CD8-positive, alpha-beta memory T cell (primary cell): ENCODE measurements at regions not wholly inside any gene's neighbourhood (a gene's known extent, or its start where the extent isn't known, plus 50 kb on each side); places are given as distances from the start of the nearest gene placed in this dataset.

Experiments
- CTCF ChIA-PET: fragments of 350-600 bp; sonication (Branson Sonifier 250); formaldehyde crosslinking; loops from one replicate; lab custom pipeline; 2021; ENCODE audit warnings: antibody characterized with exemption; lab: Charles Lee
- POLR2A ChIA-PET: fragments of 350-600 bp; sonication (Branson Sonifier 250); formaldehyde crosslinking; loops from one replicate; lab custom pipeline; 2021; ENCODE audit warnings: antibody characterized with exemption; lab: Charles Lee
- DNase-seq, 5 donors: peaks; one replicate each; pipeline versions ENCODE4 v3.0.0 to v3.0.0-alpha.2; 2020 to 2022; ENCODE audit warnings: mixed read lengths in 1 of 5
- H3K27ac ChIP-seq: one replicate; pipeline ENCODE4 v1.7.0; 2013; ENCODE audit warnings: low read depth, mild to moderate bottlenecking, low read length, moderate library complexity
- H3K27me3 ChIP-seq: 2 replicates; pipeline ENCODE4 v1.7.0; 2013; ENCODE audit warnings: low read length, mild to moderate bottlenecking; ENCODE audit not compliant: insufficient read depth, poor library complexity, severe bottlenecking
- H3K36me3 ChIP-seq: 2 replicates; pipeline ENCODE4 v1.7.0; 2013; ENCODE audit warnings: mild to moderate bottlenecking, low read length, moderate library complexity; ENCODE audit not compliant: insufficient read depth
- H3K4me1 ChIP-seq: 2 replicates; pipeline ENCODE4 v1.7.0; 2013; ENCODE audit warnings: mild to moderate bottlenecking, low read length, moderate library complexity; ENCODE audit not compliant: insufficient read depth
- H3K4me3 ChIP-seq: 2 replicates; pipeline ENCODE4 v1.7.0; 2013; ENCODE audit warnings: mild to moderate bottlenecking, low read length
- H3K9me3 ChIP-seq: 2 replicates; pipeline ENCODE4 v1.7.0; 2013; ENCODE audit warnings: mild to moderate bottlenecking, low read length
- H3K27ac Mint-ChIP-seq, 8 donors: one replicate each; pipeline ENCODE4 v1.8.0; 2020 to 2021; ENCODE audit warnings: mixed read lengths in 8 of 8, mild to moderate bottlenecking in 6 of 8, inconsistent platforms in 3 of 8, moderate library complexity in 3 of 8
- H3K27me3 Mint-ChIP-seq, 2 donors: one replicate each; pipeline ENCODE4 v1.8.0; 2020 to 2021; ENCODE audit warnings: mixed read lengths in 2 of 2, mild to moderate bottlenecking in 1 of 2, moderate library complexity in 1 of 2
- H3K36me3 Mint-ChIP-seq, 3 donors: one replicate each; pipeline ENCODE4 v1.8.0; 2020 to 2021; ENCODE audit warnings: mixed read lengths in 3 of 3, inconsistent platforms in 1 of 3, mild to moderate bottlenecking in 1 of 3
- H3K4me1 Mint-ChIP-seq, 3 donors: one replicate each; pipeline ENCODE4 v1.8.0; 2020 to 2021; ENCODE audit warnings: mixed read lengths in 3 of 3, inconsistent platforms in 1 of 3, mild to moderate bottlenecking in 1 of 3
- H3K4me3 Mint-ChIP-seq, 7 donors: one replicate each; pipeline ENCODE4 v1.8.0; 2020 to 2021; ENCODE audit warnings: mixed read lengths in 7 of 7, mild to moderate bottlenecking in 6 of 7, moderate library complexity in 4 of 7, inconsistent platforms in 2 of 7
- H3K9me3 Mint-ChIP-seq, 5 donors: one replicate each; pipeline ENCODE4 v1.8.0; 2020 to 2022; ENCODE audit warnings: mixed read lengths in 5 of 5, mild to moderate bottlenecking in 3 of 5, moderate library complexity in 2 of 5, inconsistent platforms in 1 of 5

DNA sequence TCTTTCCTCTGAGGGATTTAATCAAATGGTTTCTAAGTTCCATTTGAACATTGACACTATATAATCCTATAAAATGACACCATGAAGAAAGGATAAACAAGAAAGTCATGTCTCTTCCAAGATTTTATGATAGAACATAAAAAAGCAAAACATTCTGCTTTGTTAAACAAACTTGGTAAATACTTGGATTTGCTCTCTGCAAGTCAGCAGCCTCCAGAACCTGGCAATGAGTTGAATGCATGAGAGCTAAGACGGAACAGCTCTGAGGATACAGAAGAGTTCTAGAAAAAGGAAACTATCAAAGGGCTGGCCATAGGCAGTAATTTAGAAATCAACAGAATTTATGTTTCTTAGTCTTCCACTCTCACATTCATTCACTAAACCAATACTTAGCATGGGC is 656.0 kb upstream of the ID4 start:
- H3K27ac ChIP-seq = no peak overlapping the region
- Mint-ChIP-seq H3K36me3 (no peaks in the 10 kb centered on the region), H3K27me3 (no peaks in the 10 kb centered on the region), H3K27ac (no peak overlapping the region), H3K4me3 (no peak overlapping the region), H3K4me1 (no peaks in the 10 kb centered on the region), H3K9me3 (peaks cover 8 to 28% (median 20%) of the 10 kb centered on the region in 5 donors)
- no peaks in the 10 kb centered on the region for H3K27me3 ChIP-seq
- POLR2A ChIA-PET = no interaction called here
- CTCF ChIA-PET = no interaction called here
- H3K4me1 ChIP-seq = no peaks in the 10 kb centered on the region
- H3K4me3 ChIP-seq = no peak overlapping the region
- DNase-seq = no peak
- no peaks in the 10 kb centered on the region for H3K9me3 ChIP-seq
- no peaks in the 10 kb centered on the region for H3K36me3 ChIP-seq

DNA sequence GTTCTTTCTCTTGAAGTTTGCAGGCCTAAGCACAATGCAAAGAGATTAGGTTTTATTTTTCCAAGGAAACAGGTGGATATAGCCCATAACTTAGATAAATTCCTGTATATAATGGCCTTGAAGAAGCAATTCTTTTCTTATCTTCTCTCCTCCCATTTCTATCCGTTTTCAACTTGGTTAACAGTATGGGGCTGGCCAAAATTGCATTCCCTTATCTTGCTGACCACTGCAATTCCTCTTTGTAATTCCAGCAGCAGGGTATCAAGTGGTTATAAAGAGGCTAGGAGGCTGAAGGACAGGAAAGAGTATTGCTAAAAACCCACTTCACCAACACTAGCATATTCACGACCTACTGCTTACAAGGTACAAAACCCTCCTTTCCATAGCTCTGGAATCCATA is 643.5 kb upstream of the ID4 start:
- Mint-ChIP-seq H3K27ac (no peak overlapping the region), H3K4me3 (no peak overlapping the region), H3K36me3 (no peaks in the 10 kb centered on the region), H3K27me3 (no peaks in the 10 kb centered on the region), H3K4me1 (no peaks in the 10 kb centered on the region), H3K9me3 (peaks cover 1 to 15% (median 9%) of the 10 kb centered on the region in 5 donors)
- H3K27ac ChIP-seq = no peak overlapping the region
- no peaks in the 10 kb centered on the region for H3K9me3 ChIP-seq
- H3K36me3 ChIP-seq = no peaks in the 10 kb centered on the region
- H3K27me3 ChIP-seq = no peaks in the 10 kb centered on the region
- no peak for DNase-seq
- H3K4me3 ChIP-seq = no peak overlapping the region
- POLR2A ChIA-PET = no interaction called here
- CTCF ChIA-PET = no interaction called here
- H3K4me1 ChIP-seq = no peaks in the 10 kb centered on the region

DNA sequence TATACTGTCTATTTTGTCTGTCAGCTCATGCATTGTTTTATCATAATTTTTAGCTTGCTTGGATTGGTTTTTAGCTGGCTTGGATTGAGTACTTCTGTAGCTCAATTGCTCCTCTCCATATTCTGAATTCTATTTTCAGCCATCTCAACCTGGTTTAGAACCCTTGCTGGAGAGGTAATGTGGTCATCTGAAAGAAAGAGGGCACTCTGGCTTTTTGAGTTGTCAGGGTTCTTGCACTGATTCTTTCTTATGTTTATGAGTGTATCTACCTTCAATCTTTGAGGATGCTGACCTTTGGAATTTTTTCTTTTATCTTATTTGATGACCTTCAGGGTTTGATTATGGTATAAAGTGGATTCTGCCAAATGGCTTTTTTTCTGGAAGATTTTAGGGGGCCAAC is 632.7 kb upstream of the ID4 start:
- no peak overlapping the region for H3K4me3 ChIP-seq
- Mint-ChIP-seq H3K9me3 (peaks cover 2 to 27% (median 10%) of the 10 kb centered on the region in 5 donors), H3K36me3 (no peaks in the 10 kb centered on the region), H3K4me3 (no peak overlapping the region), H3K4me1 (no peaks in the 10 kb centered on the region), H3K27ac (no peak overlapping the region), H3K27me3 (no peaks in the 10 kb centered on the region)
- H3K9me3 ChIP-seq = no peaks in the 10 kb centered on the region
- no peak overlapping the region for H3K27ac ChIP-seq
- POLR2A ChIA-PET = no interaction called here
- H3K27me3 ChIP-seq = no peaks in the 10 kb centered on the region
- no peaks in the 10 kb centered on the region for H3K4me1 ChIP-seq
- CTCF ChIA-PET = no interaction called here
- DNase-seq = no peak
- H3K36me3 ChIP-seq = no peaks in the 10 kb centered on the region

DNA sequence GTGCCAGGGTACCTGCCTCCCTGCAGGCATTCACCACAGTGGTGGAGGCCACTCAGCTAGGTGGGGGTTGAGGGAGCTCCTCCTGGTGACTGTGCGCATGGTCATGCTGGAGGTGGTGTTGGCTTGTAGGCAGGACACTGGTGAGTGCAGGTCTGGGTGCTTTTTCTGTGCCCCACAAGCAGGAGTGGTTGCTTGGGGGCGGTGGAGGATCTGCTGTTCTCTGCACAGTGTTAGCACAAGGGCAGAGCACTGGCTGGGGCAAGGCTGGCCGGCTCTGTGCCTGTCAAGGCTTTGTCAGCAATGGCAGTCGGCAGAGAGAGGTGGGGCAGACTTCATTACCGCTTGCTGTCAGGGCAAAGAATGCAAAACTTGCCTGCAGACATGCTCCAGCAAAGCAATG is 632.1 kb upstream of the ID4 start:
- Mint-ChIP-seq H3K27me3 (no peaks in the 10 kb centered on the region), H3K4me1 (no peaks in the 10 kb centered on the region), H3K36me3 (no peaks in the 10 kb centered on the region), H3K27ac (no peak overlapping the region), H3K9me3 (peaks cover 2 to 29% (median 14%) of the 10 kb centered on the region in 5 donors), H3K4me3 (no peak overlapping the region)
- CTCF ChIA-PET = no interaction called here
- H3K27me3 ChIP-seq = no peaks in the 10 kb centered on the region
- no peaks in the 10 kb centered on the region for H3K36me3 ChIP-seq
- H3K4me1 ChIP-seq = no peaks in the 10 kb centered on the region
- POLR2A ChIA-PET = no interaction called here
- no peaks in the 10 kb centered on the region for H3K9me3 ChIP-seq
- no peak overlapping the region for H3K4me3 ChIP-seq
- no peak for DNase-seq
- no peak overlapping the region for H3K27ac ChIP-seq

DNA sequence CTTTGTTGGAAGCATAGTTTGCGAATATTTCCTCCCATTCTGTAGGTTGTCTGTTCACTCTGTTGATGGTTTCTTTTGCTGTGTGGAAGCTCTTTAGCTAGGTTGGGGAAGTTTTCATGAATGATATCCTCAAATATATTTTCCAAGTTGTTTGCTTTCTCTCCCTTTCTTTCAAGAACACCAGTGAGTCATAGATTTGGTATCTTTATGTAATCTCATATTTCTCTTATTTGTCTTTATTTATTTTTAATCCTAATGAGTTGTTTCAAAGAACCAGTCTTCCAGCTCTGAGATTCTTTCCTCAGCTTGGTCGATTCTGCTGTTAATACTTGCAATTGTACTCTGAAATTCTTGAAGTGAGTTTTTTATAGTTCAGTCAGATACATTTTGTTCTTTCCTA is 628.0 kb upstream of the ID4 start:
- Mint-ChIP-seq H3K4me3 (no peak overlapping the region), H3K27me3 (peaks cover 0 to 2% of the 10 kb centered on the region in 2 donors), H3K9me3 (peaks cover 0 to 17% (median 4%) of the 10 kb centered on the region in 5 donors), H3K4me1 (no peaks in the 10 kb centered on the region), H3K36me3 (no peaks in the 10 kb centered on the region), H3K27ac (no peak overlapping the region)
- no peak overlapping the region for H3K27ac ChIP-seq
- CTCF ChIA-PET = no interaction called here
- no peaks in the 10 kb centered on the region for H3K9me3 ChIP-seq
- no peaks in the 10 kb centered on the region for H3K27me3 ChIP-seq
- H3K36me3 ChIP-seq = no peaks in the 10 kb centered on the region
- H3K4me3 ChIP-seq = no peak overlapping the region
- DNase-seq = no peak
- POLR2A ChIA-PET = no interaction called here
- H3K4me1 ChIP-seq = no peaks in the 10 kb centered on the region

DNA sequence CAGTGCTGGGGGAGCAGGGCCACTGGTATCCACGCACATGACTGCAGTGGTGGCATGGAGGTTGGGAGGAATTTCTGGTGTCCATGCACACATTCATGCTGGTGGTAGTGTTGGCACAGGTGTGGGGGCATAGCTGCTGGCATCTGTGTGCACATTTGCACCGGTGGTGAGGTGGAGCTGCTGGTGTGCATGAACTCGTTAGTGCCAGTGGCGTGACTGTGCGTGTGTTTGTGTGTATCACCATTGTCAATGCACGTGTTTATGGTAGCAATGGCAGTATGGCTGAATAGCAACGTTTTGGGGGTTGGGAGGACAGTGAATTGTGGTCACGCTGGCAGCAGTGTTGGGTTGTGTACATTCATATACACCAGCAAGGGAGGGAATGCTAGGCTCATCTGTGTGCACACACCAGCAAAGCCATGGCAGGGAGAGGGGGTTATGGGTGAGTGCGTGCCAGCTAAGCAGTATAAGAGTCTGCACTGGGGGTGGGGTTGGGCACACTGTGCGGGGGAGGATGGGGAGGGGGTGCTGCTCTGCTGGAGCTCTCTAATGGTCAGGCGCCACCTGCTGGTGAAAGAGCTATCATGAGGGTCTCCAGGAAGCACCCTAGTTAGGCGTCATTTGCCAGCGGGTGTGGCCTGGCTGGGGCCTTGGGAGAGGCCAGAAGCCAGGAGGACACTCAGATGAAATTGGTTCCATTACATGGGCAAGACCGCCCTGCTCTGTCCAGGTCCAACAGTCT is 626.1 kb upstream of the ID4 start:
- ChIA-PET POLR2A (no interaction called here), CTCF (no interaction called here)
- Histone ChIP-seq H3K4me1 (no peaks in the 10 kb centered on the region), H3K27me3 (no peaks in the 10 kb centered on the region), H3K27ac (no peak overlapping the region), H3K9me3 (no peaks in the 10 kb centered on the region), H3K36me3 (no peaks in the 10 kb centered on the region), H3K4me3 (no peak overlapping the region)
- Mint-ChIP-seq H3K9me3 (peaks cover 0 to 16% (median 7%) of the 10 kb centered on the region in 5 donors), H3K27ac (no peak overlapping the region), H3K36me3 (no peaks in the 10 kb centered on the region), H3K27me3 (peaks cover 0 to 2% of the 10 kb centered on the region in 2 donors), H3K4me3 (no peak overlapping the region), H3K4me1 (no peaks in the 10 kb centered on the region)
- no peak for DNase-seq

DNA sequence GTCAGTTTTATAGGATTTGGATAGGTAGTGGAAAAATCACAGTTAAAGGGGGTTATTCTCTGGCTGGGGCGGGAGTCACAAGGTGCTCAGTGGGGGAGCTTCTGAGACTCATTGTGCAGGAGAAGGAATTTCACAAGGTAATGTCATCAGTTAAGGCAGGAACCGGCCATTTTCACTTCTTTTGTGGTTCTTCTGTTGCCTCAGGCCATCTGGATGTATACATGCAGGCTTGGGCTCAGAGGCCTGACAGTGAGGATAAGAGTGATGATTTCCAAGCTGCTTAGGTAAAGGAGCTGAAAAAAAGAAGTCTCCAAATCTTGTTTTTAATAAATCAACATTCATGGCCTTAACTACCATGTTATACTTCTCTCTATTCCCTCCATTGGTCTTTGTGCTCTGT is 622.9 kb upstream of the ID4 start:
- Histone ChIP-seq H3K27me3 (no peaks in the 10 kb centered on the region), H3K4me1 (no peaks in the 10 kb centered on the region), H3K27ac (no peak overlapping the region), H3K36me3 (no peaks in the 10 kb centered on the region), H3K9me3 (no peaks in the 10 kb centered on the region), H3K4me3 (no peak overlapping the region)
- DNase-seq = no peak
- Mint-ChIP-seq H3K9me3 (peaks cover 0 to 16% (median 5%) of the 10 kb centered on the region in 5 donors), H3K36me3 (no peaks in the 10 kb centered on the region), H3K27ac (no peak overlapping the region), H3K4me3 (no peak overlapping the region), H3K4me1 (no peaks in the 10 kb centered on the region), H3K27me3 (peaks cover 0 to 2% of the 10 kb centered on the region in 2 donors)
- ChIA-PET POLR2A (no interaction called here), CTCF (no interaction called here)

DNA sequence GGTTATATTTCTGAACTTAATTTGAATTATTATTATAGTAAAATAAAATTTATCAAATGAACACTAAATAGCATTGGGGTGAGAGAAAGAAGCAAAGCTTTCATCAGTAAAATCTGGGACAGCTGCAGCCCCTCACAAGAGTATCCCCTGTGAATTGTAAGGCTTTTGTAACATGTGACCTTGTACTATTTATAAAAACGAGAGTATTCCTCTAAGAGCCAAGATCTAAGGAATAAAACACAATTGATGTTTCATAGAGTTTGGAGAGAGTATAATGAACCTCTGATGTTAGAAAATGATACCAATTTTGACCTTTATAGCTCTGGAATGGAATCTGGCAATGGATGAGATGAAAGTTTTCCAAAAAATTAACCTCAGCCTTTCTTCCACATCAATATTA is 617.2 kb upstream of the ID4 start:
- CTCF ChIA-PET = no interaction called here
- Histone ChIP-seq H3K27ac (no peak overlapping the region), H3K4me1 (no peaks in the 10 kb centered on the region), H3K27me3 (no peaks in the 10 kb centered on the region), H3K9me3 (no peaks in the 10 kb centered on the region), H3K36me3 (no peaks in the 10 kb centered on the region), H3K4me3 (no peak overlapping the region)
- POLR2A ChIA-PET = no interaction called here
- Mint-ChIP-seq H3K36me3 (no peaks in the 10 kb centered on the region), H3K4me3 (no peak overlapping the region), H3K4me1 (no peaks in the 10 kb centered on the region), H3K27me3 (peaks cover 0 to 1% of the 10 kb centered on the region in 2 donors), H3K9me3 (peaks cover 2 to 16% (median 6%) of the 10 kb centered on the region in 5 donors), H3K27ac (no peak overlapping the region)
- DNase-seq = no peak
